Endothelial cell of umbilical vein (primary cell): ENCODE measurements at regions not wholly inside any gene's neighbourhood (a gene's known extent, or its start where the extent isn't known, plus 50 kb on each side); places are given as distances from the start of the nearest gene placed in this dataset.

Source experiments
- BruUV-seq: library from RNA; stranded (reverse); fragments of 400-500 nt; replicated peaks from 2 replicates; lab custom pipeline; 2021; lab: Mats Ljungman, UMichigan
- CTCF ChIA-PET: fragments of 300-600, 350-600 bp; sonication (Branson Sonifier 250); formaldehyde crosslinking; loops from one replicate; lab custom pipeline; 2021; ENCODE audit warnings: antibody characterized with exemption, inconsistent platforms; lab: Charles Lee
- POLR2A ChIA-PET: fragments of 300-600, 350-600 bp; sonication (Branson Sonifier 250); formaldehyde crosslinking; loops from one replicate; lab custom pipeline; 2021; ENCODE audit warnings: antibody characterized with exemption, inconsistent platforms; lab: Charles Lee
- DNase-seq: peaks from one replicate; pipeline ENCODE4 v3.0.0-alpha.2; 2011; ENCODE audit warnings: low read depth, low spot score
- FAIRE-seq: peaks from 2 replicates; lab custom pipeline; 2011; peaks lifted over from hg19 to GRCh38; lab: Jason Lieb, UNC
- H2AFZ ChIP-seq: 2 replicates; pipeline ENCODE4 v1.6.0; 2012; ENCODE audit warnings: low read depth, low read length, control low read depth, inconsistent platforms
- H3K27ac ChIP-seq: 2 replicates; pipeline ENCODE4 v1.5.1; 2011; ENCODE audit warnings: low read depth, mild to moderate bottlenecking, control low read depth, low read length, moderate library complexity; ENCODE audit not compliant: insufficient read depth
- H3K27me3 ChIP-seq, 2 experiments: 2 replicates each; pipeline versions ENCODE4 v1.6.0 to v1.6.1; 2011; ENCODE audit warnings: low read length in 2 of 2, mixed read lengths in 1 of 2; ENCODE audit not compliant: control insufficient read depth in 2 of 2, insufficient read depth in 2 of 2
- H3K36me3 ChIP-seq, 2 experiments: 2 replicates in 1 of 2; 3 replicates in 1 of 2; pipeline ENCODE4 v1.5.1; 2011; ENCODE audit warnings: low read length in 2 of 2, mild to moderate bottlenecking in 1 of 2, moderate library complexity in 1 of 2; ENCODE audit not compliant: control insufficient read depth in 2 of 2, insufficient read depth in 2 of 2; ENCODE audit errors: extremely low read depth in 1 of 2
- H3K4me1 ChIP-seq: 3 replicates; pipeline ENCODE4 v1.5.1; 2011; ENCODE audit warnings: mild to moderate bottlenecking, low read length; ENCODE audit not compliant: control insufficient read depth, insufficient read depth; ENCODE audit errors: extremely low read depth
- H3K4me2 ChIP-seq: 2 replicates; pipeline ENCODE4 v1.6.1; 2011; ENCODE audit warnings: low read length, control low read depth, mixed read lengths; ENCODE audit not compliant: insufficient read depth
- H3K4me3 ChIP-seq, 3 experiments: fragments of 200-600 bp in 1 of 3; sonication (generic), shearing (Covaris generic) in 1 of 3; replicated peaks in 1 of 3; 2 replicates each; pipeline ENCODE4 v1.5.1; 2011 to 2016; ENCODE audit warnings: control low read depth in 3 of 3, low read length in 3 of 3, mild to moderate bottlenecking in 2 of 3, inconsistent platforms in 1 of 3, low read depth in 1 of 3, moderate library complexity in 1 of 3; ENCODE audit not compliant: insufficient read depth in 1 of 3
- H3K79me2 ChIP-seq: 2 replicates; pipeline ENCODE4 v1.6.0; 2012; ENCODE audit warnings: low read length, inconsistent platforms; ENCODE audit not compliant: control insufficient read depth, insufficient read depth
- H3K9ac ChIP-seq: replicated peaks from 2 replicates; pipeline ENCODE3; 2011; ENCODE audit warnings: low read length, control low read depth; ENCODE audit not compliant: insufficient read depth; ENCODE audit errors: extremely low read depth
- H3K9me1 ChIP-seq: replicated peaks from 3 replicates; pipeline ENCODE4 v1.6.0; 2011; ENCODE audit warnings: mild to moderate bottlenecking, low read length; ENCODE audit not compliant: control insufficient read depth, insufficient read depth; ENCODE audit errors: extremely low read depth
- H3K9me3 ChIP-seq: replicated peaks from 2 replicates; pipeline ENCODE4 v1.5.1; 2012; ENCODE audit warnings: low read length, inconsistent platforms; ENCODE audit not compliant: control insufficient read depth, insufficient read depth
- H4K20me1 ChIP-seq: replicated peaks from 2 replicates; pipeline ENCODE3; 2011; ENCODE audit warnings: mild to moderate bottlenecking, low read length; ENCODE audit not compliant: control insufficient read depth, insufficient read depth; ENCODE audit errors: extremely low read depth
- CTCF ChIP-seq, 2 donors: IDR thresholded peaks; 1 replicate in 1 of 2; 2 replicates in 1 of 2; pipeline ENCODE4 v1.5.1; 2011; ENCODE audit warnings: low read length in 2 of 2, mild to moderate bottlenecking in 2 of 2, moderate library complexity in 2 of 2, control low read depth in 1 of 2, inconsistent platforms in 1 of 2, low read depth in 1 of 2; ENCODE audit not compliant: insufficient read depth in 1 of 2; ENCODE audit errors: extremely low read depth in 1 of 2
- EZH2 ChIP-seq: IDR thresholded peaks from 2 replicates; pipeline ENCODE4 v1.6.1; 2012; ENCODE audit warnings: borderline replicate concordance, low read depth, mild to moderate bottlenecking, moderate library complexity, low read length, inconsistent platforms; ENCODE audit not compliant: severe bottlenecking
- FOS ChIP-seq: IDR thresholded peaks from 2 replicates; pipeline ENCODE4 v1.6.1; 2011; ENCODE audit warnings: mild to moderate bottlenecking, low read length, moderate library complexity, borderline replicate concordance; ENCODE audit not compliant: insufficient read depth
- GATA2 ChIP-seq: IDR thresholded peaks from 2 replicates; pipeline ENCODE4 v1.7.0; 2011; ENCODE audit warnings: low read depth, mild to moderate bottlenecking, moderate library complexity, mixed read lengths, low read length; ENCODE audit not compliant: insufficient read length, insufficient read depth
- JUN ChIP-seq: IDR thresholded peaks from 2 replicates; pipeline ENCODE4 v1.6.1; 2011; ENCODE audit warnings: borderline replicate concordance, low read depth; ENCODE audit not compliant: insufficient read length, insufficient read depth
- MYC ChIP-seq: IDR thresholded peaks from one replicate; pipeline ENCODE4 v1.6.1; 2011; ENCODE audit warnings: mild to moderate bottlenecking, low read depth, low read length
- POLR2A ChIP-seq: IDR thresholded peaks from 2 replicates; pipeline ENCODE4 v1.6.1; 2012; ENCODE audit warnings: low read depth, mild to moderate bottlenecking, control low read depth, low read length
- POLR2AphosphoS5 ChIP-seq: IDR thresholded peaks from 2 replicates; pipeline ENCODE4 v1.6.1; 2012; ENCODE audit warnings: low read depth, mild to moderate bottlenecking, control low read depth, low read length, moderate library complexity; ENCODE audit not compliant: insufficient read depth
- dilution Hi-C: fragments of 300-500 bp; cut with MboI; formaldehyde crosslinking; loops from one replicate; pipeline ENCODE4 v1.15.0; 2019; ENCODE audit warnings: low sequenced_read_pairs; ENCODE audit not compliant: extremely low pct_ligation_motif_present
- intact Hi-C: fragments of 100-400 bp; cut with micrococcal nuclease; formaldehyde crosslinking; loops from one replicate; pipeline ENCODE4 v1.10.0; 2022
- TF ChIP-seq, protein P1 (sequence below): IDR thresholded peaks from 2 replicates; pipeline ENCODE4 v1.6.1; 2011; ENCODE audit not compliant: insufficient read depth, insufficient read length

GRCh38 chr9:7392148-7392547 lies 407.4 kb downstream of the DMAC1 start:
- H3K79me2 ChIP-seq, result no peaks in the 10 kb centered on the region
- TF ChIP-seq EZH2, result no peak
- TF ChIP-seq GATA2, result no peak
- no peak for TF ChIP-seq FOS
- TF ChIP-seq CTCF (IDR thresholded peaks at IDR 0.05; ENCODE audit: extremely low read depth in 1 of 2, insufficient read depth in 1 of 2, low read depth in 1 of 2, low read length in 2 of 2), result no peak
- TF ChIP-seq MYC, result no peak
- no peak for TF ChIP-seq POLR2A
- no peak for TF ChIP-seq POLR2AphosphoS5
- TF ChIP-seq JUN, result no peak
- TF ChIP-seq, protein P1, sequence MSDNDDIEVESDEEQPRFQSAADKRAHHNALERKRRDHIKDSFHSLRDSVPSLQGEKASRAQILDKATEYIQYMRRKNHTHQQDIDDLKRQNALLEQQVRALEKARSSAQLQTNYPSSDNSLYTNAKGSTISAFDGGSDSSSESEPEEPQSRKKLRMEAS, result no peak
- no peaks in the 10 kb centered on the region for H3K4me1 ChIP-seq
- BruUV-seq, result no TSS peak
- H3K9ac ChIP-seq, result no peak overlapping the region
- no peaks in the 10 kb centered on the region for H4K20me1 ChIP-seq
- H3K9me3 ChIP-seq, result no peaks in the 10 kb centered on the region
- intact Hi-C loops, result no loop called here
- H2AFZ ChIP-seq, result no peak overlapping the region
- H3K27ac ChIP-seq, result no peak overlapping the region
- no peaks in the 10 kb centered on the region for H3K36me3 ChIP-seq
- H3K27me3 ChIP-seq, result no peaks in the 10 kb centered on the region
- H3K4me2 ChIP-seq, result no peak overlapping the region
- DNase-seq (no peak), FAIRE-seq (no peak)
- H3K4me3 ChIP-seq, result no peak overlapping the region
- H3K9me1 ChIP-seq, result no peaks in the 10 kb centered on the region
- ChIA-PET CTCF (no interaction called here), POLR2A (no interaction called here)
- dilution Hi-C loops, result no loop called here
